Trophoblast cell (in vitro differentiated cells and primary cell): ENCODE measurements at regions not wholly inside any gene's neighbourhood (a gene's known extent, or its start where the extent isn't known, plus 50 kb on each side); places are given as distances from the start of the nearest gene placed in this dataset.

Experiments used
- DNase-seq, 2 donors: peaks; one replicate each; pipeline ENCODE4 v3.0.0-alpha.2; 2016
- H2AFZ ChIP-seq: 2 replicates; pipeline ENCODE4 v1.6.1; 2013; ENCODE audit warnings: low read length, moderate library complexity, mild to moderate bottlenecking; ENCODE audit not compliant: insufficient read depth, poor library complexity
- H2AK5ac ChIP-seq: 2 replicates; pipeline ENCODE4 v1.6.1; 2013; ENCODE audit warnings: mild to moderate bottlenecking, low read length
- H2BK120ac ChIP-seq: 2 replicates; pipeline ENCODE4 v1.6.1; 2013; ENCODE audit warnings: low read length, mild to moderate bottlenecking, moderate library complexity; ENCODE audit not compliant: insufficient read depth, poor library complexity
- H2BK12ac ChIP-seq: 2 replicates; pipeline ENCODE4 v1.6.1; 2013; ENCODE audit warnings: mild to moderate bottlenecking, low read length, moderate library complexity
- H2BK5ac ChIP-seq: 2 replicates; pipeline ENCODE4 v1.6.1; 2013; ENCODE audit warnings: low read length, low read depth, moderate library complexity, mild to moderate bottlenecking; ENCODE audit not compliant: poor library complexity
- H3K14ac ChIP-seq: 2 replicates; pipeline ENCODE4 v1.6.1; 2013; ENCODE audit warnings: mild to moderate bottlenecking, low read length
- H3K18ac ChIP-seq: 2 replicates; pipeline ENCODE4 v1.6.1; 2013; ENCODE audit warnings: mild to moderate bottlenecking, low read length
- H3K23ac ChIP-seq: 2 replicates; pipeline ENCODE4 v1.6.1; 2013; ENCODE audit warnings: low read length
- H3K27ac ChIP-seq: 2 replicates; pipeline ENCODE4 v1.5.1; 2013; ENCODE audit warnings: low read depth, mild to moderate bottlenecking, inconsistent platforms, low read length, moderate library complexity
- H3K27me3 ChIP-seq: 2 replicates; pipeline ENCODE4 v1.6.1; 2013; ENCODE audit warnings: inconsistent platforms, mild to moderate bottlenecking, low read length, moderate library complexity; ENCODE audit not compliant: insufficient read depth
- H3K36me3 ChIP-seq, 2 experiments: 1 replicate in 1 of 2; 2 replicates in 1 of 2; pipeline ENCODE4 v1.6.1; 2013; ENCODE audit warnings: low read length in 2 of 2, mild to moderate bottlenecking in 2 of 2, moderate library complexity in 1 of 2; ENCODE audit not compliant: insufficient read depth in 2 of 2, control insufficient read depth in 1 of 2
- H3K4ac ChIP-seq: 2 replicates; pipeline ENCODE4 v1.6.1; 2013; ENCODE audit warnings: low read depth, mild to moderate bottlenecking, low read length, moderate library complexity
- H3K4me1 ChIP-seq, 2 experiments: 1 replicate in 1 of 2; 2 replicates in 1 of 2; pipeline ENCODE4 v1.6.1; 2013; ENCODE audit warnings: low read length in 2 of 2, mild to moderate bottlenecking in 2 of 2, moderate library complexity in 1 of 2; ENCODE audit not compliant: insufficient read depth in 2 of 2, control insufficient read depth in 1 of 2
- H3K4me2 ChIP-seq: 2 replicates; pipeline ENCODE4 v1.6.1; 2013; ENCODE audit warnings: inconsistent platforms, mild to moderate bottlenecking, low read length, moderate library complexity
- H3K4me3 ChIP-seq: 2 replicates; pipeline ENCODE4 v1.5.1; 2013; ENCODE audit warnings: mild to moderate bottlenecking, low read depth, low read length, inconsistent platforms
- H3K79me1 ChIP-seq: one replicate; pipeline ENCODE4 v1.6.1; 2013; ENCODE audit warnings: low read length
- H3K79me2 ChIP-seq: 2 replicates; pipeline ENCODE4 v1.6.1; 2013; ENCODE audit warnings: low read length, mild to moderate bottlenecking; ENCODE audit not compliant: control insufficient read depth, insufficient read depth, poor library complexity
- H3K9ac ChIP-seq: 2 replicates; pipeline ENCODE4 v1.6.1; 2013; ENCODE audit warnings: mild to moderate bottlenecking, low read length
- H3K9me3 ChIP-seq: 2 replicates; pipeline ENCODE4 v1.6.1; 2013; ENCODE audit warnings: low read depth, mild to moderate bottlenecking, control low read depth, inconsistent platforms, low read length; ENCODE audit not compliant: insufficient read depth
- H4K12ac ChIP-seq: 2 replicates; pipeline ENCODE4 v1.6.1; 2013; ENCODE audit warnings: low read depth, mild to moderate bottlenecking, low read length, moderate library complexity
- H4K8ac ChIP-seq: 2 replicates; pipeline ENCODE4 v1.6.1; 2013; ENCODE audit warnings: low read depth, mild to moderate bottlenecking, low read length, moderate library complexity
- H4K91ac ChIP-seq: one replicate; pipeline ENCODE4 v1.6.1; 2013; ENCODE audit warnings: low read depth, mild to moderate bottlenecking, low read length, moderate library complexity
- WGBS: extraction: QIAGEN DNeasy Blood & Tissue Kit; methylation state at CpG from one replicate; pipeline ENCODE4 v1.1.7; 2013; ENCODE audit warnings: missing lambda C conversion rate; ENCODE audit not compliant: insufficient read length, insufficient coverage; ENCODE audit errors: extremely low coverage; 5-methylcytosine and 5-hydroxymethylcytosine counted together

- no peak overlapping the region for H3K18ac ChIP-seq
- WGBS, result no CpG with 5 or more reads among the region's 2 CpGs
These were observed 800.7 kb downstream of the MAFB start for GRCh38 chr20:39888310-39888709.

GRCh38 chr20:39886650-39887190 lies 802.3 kb downstream of the MAFB start:
- H3K27ac ChIP-seq, result no peak overlapping the region

More at GRCh38 chr20:39888310-39888709, 800.7 kb downstream of the MAFB start:
- Histone ChIP-seq H4K12ac (no peak overlapping the region), H2BK120ac (no peak overlapping the region), H3K23ac (no peak overlapping the region), H4K8ac (no peak overlapping the region), H2BK12ac (no peak overlapping the region), H2AK5ac (no peak overlapping the region), H2BK5ac (no peak overlapping the region), H3K4me3 (no peak overlapping the region), H3K4ac (no peak overlapping the region), H3K27me3 (no peaks in the 10 kb centered on the region), H3K4me2 (no peak overlapping the region), H3K79me1 (peaks cover 5% of the 10 kb centered on the region), H3K9me3 (no peaks in the 10 kb centered on the region), H4K91ac (no peak overlapping the region), H3K14ac (no peak overlapping the region), H2AFZ (no peak overlapping the region), H3K9ac (no peak overlapping the region), H3K27ac (no peak overlapping the region), H3K79me2 (no peaks in the 10 kb centered on the region), H3K4me1 (peaks cover 4 to 7% of the 10 kb centered on the region in 2 experiments), H3K36me3 (no peaks in the 10 kb centered on the region)
- DNase-seq, result no peak

GRCh38 chr20:39885975-39886649 lies 802.9 kb downstream of the MAFB start:
- Histone ChIP-seq H3K9ac (no peak overlapping the region), H3K27me3 (no peaks in the 10 kb centered on the region), H2BK12ac (peak overlapping the region; percentile 72), H3K4me1 (peaks cover 0 to 3% of the 10 kb centered on the region in 2 experiments), H3K9me3 (no peaks in the 10 kb centered on the region), H3K79me1 (peaks cover 5% of the 10 kb centered on the region), H4K12ac (no peak overlapping the region), H3K27ac (no peak overlapping the region), H3K4me2 (no peak overlapping the region), H2BK5ac (peak overlapping the region; percentile 9), H2AK5ac (no peak overlapping the region), H3K79me2 (no peaks in the 10 kb centered on the region), H3K4me3 (no peak overlapping the region), H3K18ac (no peak overlapping the region), H3K36me3 (no peaks in the 10 kb centered on the region), H2AFZ (no peak overlapping the region), H2BK120ac (peak overlapping the region; percentile 52), H4K91ac (peak overlapping the region; percentile 55), H3K14ac (no peak overlapping the region), H3K23ac (no peak overlapping the region), H3K4ac (no peak overlapping the region), H4K8ac (no peak overlapping the region)
- peak; percentile 85 to 86 for DNase-seq
- WGBS, result 100% methylated on average over 1 of the region's 7 CpGs

More at GRCh38 chr20:39886650-39887190, 802.3 kb downstream of the MAFB start:
- H2BK5ac ChIP-seq, result peak overlapping the region; percentile 9
- H3K14ac ChIP-seq, result no peak overlapping the region
- H3K9me3 ChIP-seq, result no peaks in the 10 kb centered on the region
- H3K4me1 ChIP-seq, result peaks cover 0 to 3% of the 10 kb centered on the region in 2 experiments
- H3K27me3 ChIP-seq, result no peaks in the 10 kb centered on the region
- no peak overlapping the region for H2AK5ac ChIP-seq
- H3K18ac ChIP-seq, result no peak overlapping the region
- no peak overlapping the region for H3K9ac ChIP-seq
- no CpG with 5 or more reads among the region's 3 CpGs for WGBS
- DNase-seq, result peak in 1 of 2 donors; percentile 10
- H2AFZ ChIP-seq, result no peak overlapping the region
- H4K12ac ChIP-seq, result no peak overlapping the region
- H3K23ac ChIP-seq, result no peak overlapping the region
- H3K36me3 ChIP-seq, result no peaks in the 10 kb centered on the region
- H3K79me1 ChIP-seq, result peaks cover 5% of the 10 kb centered on the region
- no peak overlapping the region for H3K4me2 ChIP-seq
- H3K4ac ChIP-seq, result no peak overlapping the region
- H4K8ac ChIP-seq, result no peak overlapping the region
- H3K79me2 ChIP-seq, result no peaks in the 10 kb centered on the region
- H3K4me3 ChIP-seq, result no peak overlapping the region
- peak overlapping the region; percentile 54 for H2BK120ac ChIP-seq
- H4K91ac ChIP-seq, result peak overlapping the region; percentile 55
- H2BK12ac ChIP-seq, result peak overlapping the region; percentile 72

- no peak overlapping the region for H2BK120ac ChIP-seq
- no peak overlapping the region for H3K4ac ChIP-seq
- H3K79me1 ChIP-seq, result peaks cover 5% of the 10 kb centered on the region
- no peak overlapping the region for H4K8ac ChIP-seq
- no peak overlapping the region for H2AFZ ChIP-seq
- H3K4me1 ChIP-seq, result peaks cover 0 to 6% of the 10 kb centered on the region in 2 experiments
- no peak overlapping the region for H2BK12ac ChIP-seq
- no peaks in the 10 kb centered on the region for H3K79me2 ChIP-seq
- H3K27ac ChIP-seq, result no peak overlapping the region
- H3K18ac ChIP-seq, result no peak overlapping the region
- no peak for DNase-seq
- H4K12ac ChIP-seq, result no peak overlapping the region
- no peaks in the 10 kb centered on the region for H3K36me3 ChIP-seq
- H3K4me3 ChIP-seq, result no peak overlapping the region
- H2BK5ac ChIP-seq, result no peak overlapping the region
- WGBS, result no CpG with 5 or more reads among the region's 1 CpG
- H3K4me2 ChIP-seq, result no peak overlapping the region
- no peak overlapping the region for H2AK5ac ChIP-seq
- H3K9ac ChIP-seq, result no peak overlapping the region
- no peak overlapping the region for H3K14ac ChIP-seq
- no peak overlapping the region for H4K91ac ChIP-seq
- H3K27me3 ChIP-seq, result no peaks in the 10 kb centered on the region
- H3K9me3 ChIP-seq, result no peaks in the 10 kb centered on the region
- no peak overlapping the region for H3K23ac ChIP-seq
These were observed 806.2 kb downstream of the MAFB start for GRCh38 chr20:39882806-39883205.
